ENCODE measurements at regions not wholly inside any gene's neighbourhood (a gene's known extent, or its start where the extent isn't known, plus 50 kb on each side); places are given as distances from the start of the nearest gene placed in this dataset.

- TF ChIP-seq CTCF (IDR thresholded peaks at IDR 0.05; ENCODE audit: low read depth, low read length, missing input control) = no peak
Measured at GRCh38 chr17:77646046-77646430, 312.5 kb upstream of the TNRC6C start (continued).

GRCh38 chr17:77647531-77647930, 311.0 kb upstream of the TNRC6C start:
- no peaks in the 10 kb centered on the region for H3K36me3 ChIP-seq (ENCODE audit: control insufficient read depth in 4 of 4, insufficient read depth in 3 of 4, low read depth in 1 of 4, low read length in 3 of 4)
- H3K4me3 ChIP-seq (ENCODE audit: low read depth in 1 of 3, low read length in 3 of 3) = no peak overlapping the region
- H3K9ac ChIP-seq (ENCODE audit: low read depth in 1 of 2, low read length in 2 of 2) = no peak overlapping the region
- no peak overlapping the region for H3K27ac ChIP-seq (ENCODE audit: low read depth in 1 of 2, low read length in 2 of 2)
- peaks cover 0 to 7% (median 2%) of the 10 kb centered on the region in 4 donors for H3K9me3 ChIP-seq (ENCODE audit: control insufficient read depth in 4 of 4, low read length in 3 of 4)
- WGBS = 84% methylated on average over 11 of the region's 11 CpGs
- TF ChIP-seq HNF4G (IDR thresholded peaks at IDR 0.05) (no peak), FOXA1 (IDR thresholded peaks at IDR 0.05) (no peak), YY1 (IDR thresholded peaks at IDR 0.05) (no peak), HNF4A (conservative IDR thresholded peaks at IDR 0.05) (no peak), TAF1 (conservative IDR thresholded peaks at IDR 0.05) (no peak), MAX (IDR thresholded peaks at IDR 0.05) (no peak), REST (IDR thresholded peaks at IDR 0.05) (no peak)
- H3K27me3 ChIP-seq (ENCODE audit: control insufficient read depth in 4 of 4, insufficient read depth in 4 of 4, low read length in 3 of 4) = peaks cover 0 to 6% (median 2%) of the 10 kb centered on the region in 4 donors
- DNase-seq (ENCODE audit: low spot score) = no peak
- no peaks in the 10 kb centered on the region for H3K4me1 ChIP-seq (ENCODE audit: control insufficient read depth in 4 of 4, insufficient read depth in 4 of 4, low read length in 3 of 4)

- Histone ChIP-seq H3K36me3 (ENCODE audit: control insufficient read depth in 4 of 4, insufficient read depth in 3 of 4, low read depth in 1 of 4, low read length in 3 of 4) (no peaks in the 10 kb centered on the region), H3K9me3 (ENCODE audit: control insufficient read depth in 4 of 4, low read length in 3 of 4) (peaks cover 0 to 7% (median 2%) of the 10 kb centered on the region in 4 donors), H3K27me3 (ENCODE audit: control insufficient read depth in 4 of 4, insufficient read depth in 4 of 4, low read length in 3 of 4) (peaks cover 0 to 4% (median 2%) of the 10 kb centered on the region in 4 donors), H3K4me1 (ENCODE audit: control insufficient read depth in 4 of 4, insufficient read depth in 4 of 4, low read length in 3 of 4) (no peaks in the 10 kb centered on the region), H3K4me3 (ENCODE audit: low read depth in 1 of 3, low read length in 3 of 3) (no peak overlapping the region), H3K9ac (ENCODE audit: low read depth in 1 of 2, low read length in 2 of 2) (no peak overlapping the region), H3K27ac (ENCODE audit: low read depth in 1 of 2, low read length in 2 of 2) (no peak overlapping the region)
- no peak for DNase-seq (ENCODE audit: low spot score)
- 64% methylated on average over 8 of the region's 8 CpGs for WGBS
- no peak for TF ChIP-seq HNF4A (conservative IDR thresholded peaks at IDR 0.05)
- TF ChIP-seq MAX (IDR thresholded peaks at IDR 0.05) = no peak
- TF ChIP-seq EGR1 (IDR thresholded peaks at IDR 0.05; ENCODE audit: low read depth in 2 of 2) = no peak
- no peak for TF ChIP-seq GABPA (IDR thresholded peaks at IDR 0.05 in 1 of 2, conservative IDR thresholded peaks at IDR 0.05 in 1 of 2)
- no peak for TF ChIP-seq FOXA1 (IDR thresholded peaks at IDR 0.05)
- no peak for TF ChIP-seq SP1 (IDR thresholded peaks at IDR 0.05)
- TF ChIP-seq FOXA2 (IDR thresholded peaks at IDR 0.05) = no peak
Measured at GRCh38 chr17:77649717-77650211, 308.7 kb upstream of the TNRC6C start.

Measured in liver (tissue), 8 donors.